ENCODE measurements at regions not wholly inside any gene's neighbourhood (a gene's known extent, or its start where the extent isn't known, plus 50 kb on each side); places are given as distances from the start of the nearest gene placed in this dataset.

DNA sequence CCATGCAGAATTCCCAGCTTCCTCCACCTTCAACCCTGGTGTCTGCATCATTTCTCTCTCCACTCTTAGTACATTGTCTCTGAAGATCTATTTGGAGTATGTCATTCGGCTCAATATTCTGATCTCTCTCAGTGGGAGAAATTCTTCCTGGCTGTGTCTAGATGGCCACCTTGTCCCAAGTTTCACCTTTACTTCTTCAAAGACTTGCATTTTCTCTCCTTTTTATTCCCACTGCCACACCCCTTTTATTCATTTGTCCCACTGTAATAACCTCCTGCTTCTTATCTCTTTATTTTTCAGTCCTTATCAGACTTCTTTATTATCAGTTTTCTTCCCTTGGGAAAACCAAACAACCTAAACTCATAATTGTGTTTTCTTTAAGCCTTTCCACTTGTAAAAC is 54.3 kb upstream of the CERS6 start:
- no peaks in the 10 kb centered on the region for H3K27me3 ChIP-seq (ENCODE audit: insufficient read depth, low read depth, severe bottlenecking)
- TF ChIP-seq, protein P1, sequence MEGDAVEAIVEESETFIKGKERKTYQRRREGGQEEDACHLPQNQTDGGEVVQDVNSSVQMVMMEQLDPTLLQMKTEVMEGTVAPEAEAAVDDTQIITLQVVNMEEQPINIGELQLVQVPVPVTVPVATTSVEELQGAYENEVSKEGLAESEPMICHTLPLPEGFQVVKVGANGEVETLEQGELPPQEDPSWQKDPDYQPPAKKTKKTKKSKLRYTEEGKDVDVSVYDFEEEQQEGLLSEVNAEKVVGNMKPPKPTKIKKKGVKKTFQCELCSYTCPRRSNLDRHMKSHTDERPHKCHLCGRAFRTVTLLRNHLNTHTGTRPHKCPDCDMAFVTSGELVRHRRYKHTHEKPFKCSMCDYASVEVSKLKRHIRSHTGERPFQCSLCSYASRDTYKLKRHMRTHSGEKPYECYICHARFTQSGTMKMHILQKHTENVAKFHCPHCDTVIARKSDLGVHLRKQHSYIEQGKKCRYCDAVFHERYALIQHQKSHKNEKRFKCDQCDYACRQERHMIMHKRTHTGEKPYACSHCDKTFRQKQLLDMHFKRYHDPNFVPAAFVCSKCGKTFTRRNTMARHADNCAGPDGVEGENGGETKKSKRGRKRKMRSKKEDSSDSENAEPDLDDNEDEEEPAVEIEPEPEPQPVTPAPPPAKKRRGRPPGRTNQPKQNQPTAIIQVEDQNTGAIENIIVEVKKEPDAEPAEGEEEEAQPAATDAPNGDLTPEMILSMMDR (IDR thresholded peaks at IDR 0.05; ENCODE audit: low read depth, low read length), result no peak
- no peaks in the 10 kb centered on the region for H3K9me3 ChIP-seq (ENCODE audit: severe bottlenecking)

DNA sequence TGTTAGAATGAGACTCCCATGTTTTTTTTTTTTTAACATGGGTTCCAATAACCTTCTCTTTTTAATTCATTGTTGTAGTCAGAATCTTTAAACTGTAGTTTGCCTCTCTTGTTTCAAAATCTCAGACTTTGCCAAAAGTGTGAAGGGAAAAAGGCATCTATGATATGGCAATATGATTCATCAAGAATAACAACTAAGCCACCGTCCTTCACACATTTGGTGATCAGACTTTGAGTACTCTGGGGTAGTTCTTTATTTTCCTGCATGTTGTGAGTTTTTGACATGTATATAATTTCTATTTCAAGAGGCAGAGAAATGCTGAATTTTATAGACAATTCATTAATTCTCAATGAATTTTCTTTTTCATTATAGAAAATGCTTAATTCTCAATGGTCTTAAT is 53.5 kb upstream of the CERS6 start:
- Histone ChIP-seq H3K27ac (no peak overlapping the region), H3K36me3 (no peaks in the 10 kb centered on the region), H3K27me3 (ENCODE audit: insufficient read depth, low read depth, severe bottlenecking) (no peaks in the 10 kb centered on the region), H3K4me3 (ENCODE audit: low read depth, low read length) (no peak overlapping the region), H3K9me3 (ENCODE audit: severe bottlenecking) (peaks cover under 1% of the 10 kb centered on the region)
- TF ChIP-seq, protein P1 (IDR thresholded peaks at IDR 0.05; ENCODE audit: low read depth, low read length), result no peak
- no peak for DNase-seq

More for the DNA sequence above, 54.3 kb upstream of the CERS6 start:
- no peak for DNase-seq
- Histone ChIP-seq H3K4me3 (ENCODE audit: low read depth, low read length) (no peak overlapping the region), H3K36me3 (no peaks in the 10 kb centered on the region), H3K27ac (no peak overlapping the region)

DNA sequence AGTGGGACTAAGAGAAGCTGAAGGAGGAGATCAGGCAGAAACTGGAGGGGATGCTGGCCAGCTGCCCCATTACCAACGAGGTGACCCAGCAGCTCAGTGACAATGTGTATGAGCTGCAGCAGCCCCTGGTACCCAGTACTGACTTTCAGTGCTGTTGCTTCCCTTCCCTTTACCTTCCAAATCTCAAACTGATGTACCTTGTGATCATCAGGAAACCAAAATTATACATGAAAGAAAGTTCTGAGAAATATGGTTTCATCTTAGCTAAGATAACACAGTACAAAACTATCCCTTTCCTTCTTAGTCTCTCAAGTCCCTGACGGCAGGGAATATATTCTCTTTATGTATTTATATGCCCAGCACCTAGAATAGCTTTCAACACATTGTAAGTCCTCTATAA is 52.3 kb upstream of the CERS6 start:
- H3K27me3 ChIP-seq (ENCODE audit: insufficient read depth, low read depth, severe bottlenecking), result no peaks in the 10 kb centered on the region
- peaks cover 3% of the 10 kb centered on the region for H3K9me3 ChIP-seq (ENCODE audit: severe bottlenecking)
- DNase-seq, result no peak
- H3K27ac ChIP-seq, result no peak overlapping the region
- TF ChIP-seq, protein P1 (IDR thresholded peaks at IDR 0.05; ENCODE audit: low read depth, low read length), result no peak
- no peaks in the 10 kb centered on the region for H3K36me3 ChIP-seq
- no peak overlapping the region for H3K4me3 ChIP-seq (ENCODE audit: low read depth, low read length)

DNA sequence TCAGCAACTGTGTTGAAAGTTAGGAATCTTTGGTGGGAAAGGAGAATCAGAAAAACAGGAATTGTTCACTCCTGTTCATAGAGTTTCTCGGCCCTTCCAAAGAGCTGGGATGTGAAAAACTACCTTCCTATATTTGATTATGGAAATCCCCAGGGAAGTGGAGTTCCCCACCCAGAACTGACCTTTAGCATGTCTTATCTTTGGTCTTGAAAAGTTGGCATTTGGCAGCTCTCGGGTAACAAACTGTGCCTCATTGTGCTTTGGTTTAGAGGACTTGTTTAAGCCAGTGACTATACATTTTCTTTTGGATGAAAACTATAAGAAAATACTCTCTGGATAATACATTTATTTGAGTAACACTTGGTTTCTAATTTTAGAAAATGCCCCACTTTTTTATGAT is 51.3 kb upstream of the CERS6 start:
- H3K27me3 ChIP-seq (ENCODE audit: insufficient read depth, low read depth, severe bottlenecking), result no peaks in the 10 kb centered on the region
- no peaks in the 10 kb centered on the region for H3K36me3 ChIP-seq
- TF ChIP-seq, protein P1 (IDR thresholded peaks at IDR 0.05; ENCODE audit: low read depth, low read length), result no peak
- H3K4me3 ChIP-seq (ENCODE audit: low read depth, low read length), result no peak overlapping the region
- H3K27ac ChIP-seq, result no peak overlapping the region
- peaks cover 3% of the 10 kb centered on the region for H3K9me3 ChIP-seq (ENCODE audit: severe bottlenecking)
- no peak for DNase-seq

Measured in WERI-Rb-1 (cell line).